ENCODE measurements at regions not wholly inside any gene's neighbourhood (a gene's known extent, or its start where the extent isn't known, plus 50 kb on each side); places are given as distances from the start of the nearest gene placed in this dataset.
"Not testable (repeated sequence)": the region's sequence is repeated elsewhere in the genome, so short reads cannot be mapped to it uniquely, and the experiment has no call there.

GRCh38 chr20:29300579-29301551 is 1956.6 kb upstream of the DEFB115 start:
- Histone ChIP-seq H3K36me3 (replicated peaks) (no peaks in the 10 kb centered on the region), H3K27ac (no peak overlapping the region), H3K4me3 (ENCODE audit: low read depth, low read length) (no peak overlapping the region), H3K27me3 (replicated peaks) (no peaks in the 10 kb centered on the region)
- in situ Hi-C loops (cut with HindIII; ENCODE audit: low pct_ligation_motif_present, low sequenced_read_pairs), result no loop called here
- DNase-seq, result no peak
- TF ChIP-seq, protein P1, sequence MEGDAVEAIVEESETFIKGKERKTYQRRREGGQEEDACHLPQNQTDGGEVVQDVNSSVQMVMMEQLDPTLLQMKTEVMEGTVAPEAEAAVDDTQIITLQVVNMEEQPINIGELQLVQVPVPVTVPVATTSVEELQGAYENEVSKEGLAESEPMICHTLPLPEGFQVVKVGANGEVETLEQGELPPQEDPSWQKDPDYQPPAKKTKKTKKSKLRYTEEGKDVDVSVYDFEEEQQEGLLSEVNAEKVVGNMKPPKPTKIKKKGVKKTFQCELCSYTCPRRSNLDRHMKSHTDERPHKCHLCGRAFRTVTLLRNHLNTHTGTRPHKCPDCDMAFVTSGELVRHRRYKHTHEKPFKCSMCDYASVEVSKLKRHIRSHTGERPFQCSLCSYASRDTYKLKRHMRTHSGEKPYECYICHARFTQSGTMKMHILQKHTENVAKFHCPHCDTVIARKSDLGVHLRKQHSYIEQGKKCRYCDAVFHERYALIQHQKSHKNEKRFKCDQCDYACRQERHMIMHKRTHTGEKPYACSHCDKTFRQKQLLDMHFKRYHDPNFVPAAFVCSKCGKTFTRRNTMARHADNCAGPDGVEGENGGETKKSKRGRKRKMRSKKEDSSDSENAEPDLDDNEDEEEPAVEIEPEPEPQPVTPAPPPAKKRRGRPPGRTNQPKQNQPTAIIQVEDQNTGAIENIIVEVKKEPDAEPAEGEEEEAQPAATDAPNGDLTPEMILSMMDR (IDR thresholded peaks at IDR 0.05; ENCODE audit: low read depth, low read length, missing control alignments), result no peak

DNA sequence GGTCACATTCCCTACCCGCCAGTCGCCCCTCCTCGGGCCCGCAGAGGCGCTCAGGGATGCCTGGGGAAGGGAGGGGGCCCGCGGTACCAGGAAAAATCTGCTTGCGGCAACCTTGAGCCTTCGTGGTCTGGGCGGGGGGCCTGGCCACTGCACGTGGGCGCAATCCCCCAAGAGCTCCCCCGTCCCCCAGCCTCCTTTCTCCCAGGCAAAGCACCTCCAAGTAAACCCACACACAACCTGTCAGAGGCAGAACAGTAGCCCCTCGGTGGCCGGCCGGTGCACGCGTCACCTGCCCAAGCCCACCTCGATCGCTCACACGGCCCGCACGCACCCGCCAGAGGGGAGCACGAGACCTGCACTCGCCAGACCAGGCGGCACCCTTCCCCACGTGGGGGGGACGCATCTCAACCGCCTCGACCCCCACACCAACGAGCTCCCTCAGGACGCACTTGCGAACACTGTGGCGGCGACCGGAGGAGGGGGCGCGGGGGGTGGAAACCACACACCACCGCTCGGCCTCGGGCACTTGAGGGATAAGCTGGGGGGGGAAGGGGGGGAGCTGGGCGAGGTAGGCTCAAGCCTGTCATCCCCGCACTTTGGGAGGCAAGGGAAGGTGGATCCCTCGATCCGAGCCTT is 1955.7 kb upstream of the DEFB115 start:
- TF ChIP-seq, protein P1 (IDR thresholded peaks at IDR 0.05; ENCODE audit: low read depth, low read length, missing control alignments), result no peak
- in situ Hi-C loops (cut with HindIII; ENCODE audit: low pct_ligation_motif_present, low sequenced_read_pairs), result no loop called here

GRCh38 chr20:29302979-29303644 is 1954.4 kb upstream of the DEFB115 start:
- in situ Hi-C loops (cut with HindIII; ENCODE audit: low pct_ligation_motif_present, low sequenced_read_pairs), result no loop called here
- no peak for DNase-seq
- Histone ChIP-seq H3K27me3 (replicated peaks) (no peaks in the 10 kb centered on the region), H3K36me3 (replicated peaks) (no peaks in the 10 kb centered on the region), H3K27ac (no peak overlapping the region), H3K4me3 (ENCODE audit: low read depth, low read length) (no peak overlapping the region)
- TF ChIP-seq, protein P1 (IDR thresholded peaks at IDR 0.05; ENCODE audit: low read depth, low read length, missing control alignments), result no peak

More for the DNA sequence above, 1955.7 kb upstream of the DEFB115 start:
- Histone ChIP-seq H3K36me3 (replicated peaks) (no peaks in the 10 kb centered on the region), H3K4me3 (ENCODE audit: low read depth, low read length) (no peak overlapping the region), H3K27me3 (replicated peaks) (no peaks in the 10 kb centered on the region), H3K27ac (no peak overlapping the region)
- DNase-seq, result no peak

- Histone ChIP-seq H3K4me3 (ENCODE audit: low read depth, low read length) (no peak overlapping the region), H3K27ac (no peak overlapping the region), H3K36me3 (replicated peaks) (no peaks in the 10 kb centered on the region), H3K27me3 (replicated peaks) (no peaks in the 10 kb centered on the region)
- no peak for DNase-seq
- TF ChIP-seq, protein P1 (IDR thresholded peaks at IDR 0.05; ENCODE audit: low read depth, low read length, missing control alignments), result no peak
- in situ Hi-C loops (cut with HindIII; ENCODE audit: low pct_ligation_motif_present, low sequenced_read_pairs), result no loop called here
Measured at GRCh38 chr20:29306390-29307072, 1950.9 kb upstream of the DEFB115 start.

- H3K4me3 ChIP-seq (ENCODE audit: low read depth, low read length); H3K27ac ChIP-seq; H3K36me3 ChIP-seq (replicated peaks); DNase-seq; H3K27me3 ChIP-seq (replicated peaks); in situ Hi-C loops (cut with HindIII; ENCODE audit: low pct_ligation_motif_present, low sequenced_read_pairs): not testable (repeated sequence)
Measured at GRCh38 chr20:29307484-29307883, 1950.0 kb upstream of the DEFB115 start.

- in situ Hi-C loops (cut with HindIII; ENCODE audit: low pct_ligation_motif_present, low sequenced_read_pairs); H3K27ac ChIP-seq; DNase-seq; H3K4me3 ChIP-seq (ENCODE audit: low read depth, low read length); H3K36me3 ChIP-seq (replicated peaks); H3K27me3 ChIP-seq (replicated peaks): not testable (repeated sequence)
Measured at GRCh38 chr20:29308956-29309355, 1948.5 kb upstream of the DEFB115 start.

DNA sequence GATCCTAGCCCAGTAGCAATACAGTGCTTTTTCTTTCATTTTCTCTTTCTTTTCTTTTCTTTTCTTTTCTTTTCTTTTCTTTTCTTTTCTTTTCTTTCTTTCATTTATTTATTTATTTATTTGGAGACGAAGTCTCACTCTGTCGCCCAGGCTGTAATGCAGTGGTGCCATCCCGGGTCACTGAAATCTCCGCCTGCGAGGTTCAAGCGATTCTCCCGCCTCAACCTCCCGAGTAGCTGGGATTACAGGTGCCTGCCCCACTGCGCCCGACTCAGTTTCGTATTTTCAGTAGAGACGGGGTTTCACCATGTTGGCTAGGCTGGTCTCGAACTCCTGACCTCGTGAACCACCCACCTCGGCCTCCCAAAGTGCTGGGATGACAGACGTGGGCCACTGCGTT is 1948.0 kb upstream of the DEFB115 start:
- DNase-seq; H3K27ac ChIP-seq; H3K36me3 ChIP-seq (replicated peaks); H3K4me3 ChIP-seq (ENCODE audit: low read depth, low read length); H3K27me3 ChIP-seq (replicated peaks); in situ Hi-C loops (cut with HindIII; ENCODE audit: low pct_ligation_motif_present, low sequenced_read_pairs): not testable (repeated sequence)

DNA sequence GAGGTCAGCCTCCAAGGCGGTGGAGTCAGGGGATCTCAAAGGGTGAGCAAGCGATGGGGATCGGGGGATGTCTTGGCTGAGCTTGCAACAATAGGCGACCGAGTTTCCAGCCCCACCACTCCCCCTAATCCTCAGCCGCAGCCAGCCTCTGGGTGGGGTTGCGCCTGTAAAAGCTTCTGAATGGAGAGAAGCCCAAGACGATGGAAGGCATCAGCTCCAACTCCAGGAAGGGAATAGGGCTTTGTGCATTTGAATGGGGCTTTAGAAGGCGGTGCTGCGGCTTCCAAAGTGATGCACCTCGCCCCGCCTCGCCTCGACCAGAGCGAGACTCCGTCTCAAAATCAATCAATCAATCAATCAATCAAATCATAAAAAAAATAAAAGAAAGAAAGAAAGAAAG is 1946.4 kb upstream of the DEFB115 start:
- in situ Hi-C loops (cut with HindIII; ENCODE audit: low pct_ligation_motif_present, low sequenced_read_pairs); H3K36me3 ChIP-seq (replicated peaks); H3K27me3 ChIP-seq (replicated peaks); H3K4me3 ChIP-seq (ENCODE audit: low read depth, low read length); DNase-seq; H3K27ac ChIP-seq: not testable (repeated sequence)

GRCh38 chr20:29312679-29313078 is 1944.8 kb upstream of the DEFB115 start:
- in situ Hi-C loops (cut with HindIII; ENCODE audit: low pct_ligation_motif_present, low sequenced_read_pairs); H3K36me3 ChIP-seq (replicated peaks); H3K4me3 ChIP-seq (ENCODE audit: low read depth, low read length); H3K27me3 ChIP-seq (replicated peaks); DNase-seq; H3K27ac ChIP-seq: not testable (repeated sequence)
